ENCODE measurements at regions not wholly inside any gene's neighbourhood (a gene's known extent, or its start where the extent isn't known, plus 50 kb on each side); places are given as distances from the start of the nearest gene placed in this dataset.
"Not testable (repeated sequence)": the region's sequence is repeated elsewhere in the genome, so short reads cannot be mapped to it uniquely, and the experiment has no call there.

DNA sequence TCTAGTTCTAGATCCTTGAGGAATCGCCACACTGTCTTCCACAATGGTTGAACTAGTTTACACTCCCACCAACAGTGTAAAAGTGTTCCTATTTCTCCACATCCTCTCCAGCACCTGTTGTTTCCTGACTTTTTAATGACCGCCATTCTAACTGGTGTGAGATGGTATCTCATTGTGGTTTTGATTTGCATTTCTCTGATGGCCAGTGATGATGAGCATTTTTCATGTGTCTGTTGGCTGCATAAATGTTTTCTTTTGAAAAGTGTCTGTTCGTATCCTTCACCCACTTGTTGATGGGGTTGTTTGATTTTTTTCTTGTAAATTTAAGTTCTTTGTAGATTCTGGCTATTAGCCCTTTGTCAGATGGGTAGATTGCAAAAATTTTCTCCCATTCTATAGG is 79.2 kb downstream of the SLC41A2 start:
- TF ChIP-seq POLR2A (IDR thresholded peaks at IDR 0.05; ENCODE audit: low read depth); EP300 (IDR thresholded peaks at IDR 0.05); POLR2AphosphoS5 (IDR thresholded peaks at IDR 0.05): not testable (repeated sequence)
- TF ChIP-seq, protein P1, sequence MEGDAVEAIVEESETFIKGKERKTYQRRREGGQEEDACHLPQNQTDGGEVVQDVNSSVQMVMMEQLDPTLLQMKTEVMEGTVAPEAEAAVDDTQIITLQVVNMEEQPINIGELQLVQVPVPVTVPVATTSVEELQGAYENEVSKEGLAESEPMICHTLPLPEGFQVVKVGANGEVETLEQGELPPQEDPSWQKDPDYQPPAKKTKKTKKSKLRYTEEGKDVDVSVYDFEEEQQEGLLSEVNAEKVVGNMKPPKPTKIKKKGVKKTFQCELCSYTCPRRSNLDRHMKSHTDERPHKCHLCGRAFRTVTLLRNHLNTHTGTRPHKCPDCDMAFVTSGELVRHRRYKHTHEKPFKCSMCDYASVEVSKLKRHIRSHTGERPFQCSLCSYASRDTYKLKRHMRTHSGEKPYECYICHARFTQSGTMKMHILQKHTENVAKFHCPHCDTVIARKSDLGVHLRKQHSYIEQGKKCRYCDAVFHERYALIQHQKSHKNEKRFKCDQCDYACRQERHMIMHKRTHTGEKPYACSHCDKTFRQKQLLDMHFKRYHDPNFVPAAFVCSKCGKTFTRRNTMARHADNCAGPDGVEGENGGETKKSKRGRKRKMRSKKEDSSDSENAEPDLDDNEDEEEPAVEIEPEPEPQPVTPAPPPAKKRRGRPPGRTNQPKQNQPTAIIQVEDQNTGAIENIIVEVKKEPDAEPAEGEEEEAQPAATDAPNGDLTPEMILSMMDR (IDR thresholded peaks at IDR 0.05), result not testable (repeated sequence)
